ENCODE measurements at regions not wholly inside any gene's neighbourhood (a gene's known extent, or its start where the extent isn't known, plus 50 kb on each side); places are given as distances from the start of the nearest gene placed in this dataset.

- DNase-seq (ENCODE audit: extremely low read depth in 1 of 2, low read depth in 1 of 2) = no peak
Observed at GRCh38 chr13:107866941-107867623, 348.3 kb downstream of the LIG4 start.

GRCh38 chr13:107866032-107866940 is 349.1 kb downstream of the LIG4 start:
- no peak for DNase-seq (ENCODE audit: extremely low read depth in 1 of 2, low read depth in 1 of 2)

- DNase-seq (ENCODE audit: extremely low read depth in 1 of 2, low read depth in 1 of 2) = no peak
Observed at GRCh38 chr13:107865643-107866031, 349.7 kb downstream of the LIG4 start.

- no peak for DNase-seq (ENCODE audit: extremely low read depth in 1 of 2, low read depth in 1 of 2)
Observed at GRCh38 chr13:107865318-107865575, 350.1 kb downstream of the LIG4 start.

GRCh38 chr13:107864543-107865317 is 350.6 kb downstream of the LIG4 start:
- DNase-seq (ENCODE audit: extremely low read depth in 1 of 2, low read depth in 1 of 2) = no peak

- no peak for DNase-seq (ENCODE audit: extremely low read depth in 1 of 2, low read depth in 1 of 2)
Observed at GRCh38 chr13:107860284-107860683, 355.1 kb downstream of the LIG4 start.

GRCh38 chr13:107854880-107855279 is 360.5 kb downstream of the LIG4 start:
- no peak for DNase-seq (ENCODE audit: extremely low read depth in 1 of 2, low read depth in 1 of 2)

- no peak for DNase-seq (ENCODE audit: extremely low read depth in 1 of 2, low read depth in 1 of 2)
Observed at GRCh38 chr13:107852072-107852471, 363.3 kb downstream of the LIG4 start.

GRCh38 chr13:107851670-107852069 is 363.7 kb downstream of the LIG4 start:
- DNase-seq (ENCODE audit: extremely low read depth in 1 of 2, low read depth in 1 of 2) = no peak

GRCh38 chr13:107847406-107847805 is 367.9 kb downstream of the LIG4 start:
- no peak for DNase-seq (ENCODE audit: extremely low read depth in 1 of 2, low read depth in 1 of 2)

GRCh38 chr13:107846642-107847041 is 368.7 kb downstream of the LIG4 start:
- DNase-seq (ENCODE audit: extremely low read depth in 1 of 2, low read depth in 1 of 2) = no peak

- DNase-seq (ENCODE audit: extremely low read depth in 1 of 2, low read depth in 1 of 2) = no peak
Observed at GRCh38 chr13:107845911-107846310, 369.4 kb downstream of the LIG4 start.

GRCh38 chr13:107843681-107844080 is 371.7 kb downstream of the LIG4 start:
- DNase-seq (ENCODE audit: extremely low read depth in 1 of 2, low read depth in 1 of 2) = no peak

GRCh38 chr13:107843281-107843680 is 372.1 kb downstream of the LIG4 start:
- DNase-seq (ENCODE audit: extremely low read depth in 1 of 2, low read depth in 1 of 2) = no peak

GRCh38 chr13:107842562-107843180 is 372.7 kb downstream of the LIG4 start:
- no peak for DNase-seq (ENCODE audit: extremely low read depth in 1 of 2, low read depth in 1 of 2)

GRCh38 chr13:107838588-107839161 is 376.7 kb downstream of the LIG4 start:
- DNase-seq (ENCODE audit: extremely low read depth in 1 of 2, low read depth in 1 of 2) = no peak

GRCh38 chr13:107836685-107837084 is 378.7 kb downstream of the LIG4 start:
- DNase-seq (ENCODE audit: extremely low read depth in 1 of 2, low read depth in 1 of 2) = no peak

GRCh38 chr13:107835339-107836018 is 379.9 kb downstream of the LIG4 start:
- no peak for DNase-seq (ENCODE audit: extremely low read depth in 1 of 2, low read depth in 1 of 2)

- no peak for DNase-seq (ENCODE audit: extremely low read depth in 1 of 2, low read depth in 1 of 2)
Observed at GRCh38 chr13:107834717-107835116, 380.6 kb downstream of the LIG4 start.

GRCh38 chr13:107834281-107834680 is 381.1 kb downstream of the LIG4 start:
- no peak for DNase-seq (ENCODE audit: extremely low read depth in 1 of 2, low read depth in 1 of 2)
